ENCODE measurements at regions not wholly inside any gene's neighbourhood (a gene's known extent, or its start where the extent isn't known, plus 50 kb on each side); places are given as distances from the start of the nearest gene placed in this dataset.

GRCh38 chr3:164465172-164465571, 613.1 kb downstream of the SI start:
- Histone ChIP-seq H3K23ac (ENCODE audit: insufficient read length, low read depth, low read length) (no peak overlapping the region), H3T11ph (ENCODE audit: low read length) (no peak overlapping the region), H3K27ac (ENCODE audit: insufficient read length, low read depth, low read length) (no peak overlapping the region), H2BK5ac (ENCODE audit: insufficient read length, low read length) (no peak overlapping the region), H3K4ac (ENCODE audit: low read depth, low read length) (no peak overlapping the region), H2BK20ac (ENCODE audit: low read depth, low read length, poor library complexity, severe bottlenecking) (no peak overlapping the region), H2AK5ac (ENCODE audit: insufficient read length, low read length) (no peak overlapping the region), H3K9me3 (ENCODE audit: control insufficient read depth, low read depth, low read length) (no peaks in the 10 kb centered on the region), H3K14ac (ENCODE audit: insufficient read depth, low read length) (no peak overlapping the region), H3K23me2 (ENCODE audit: insufficient read length, low read depth, low read length, poor library complexity, severe bottlenecking) (no peaks in the 10 kb centered on the region), H3K4me2 (ENCODE audit: insufficient read depth, insufficient read length, low read length) (no peak overlapping the region), H3K4me1 (ENCODE audit: insufficient read depth, low read length) (no peaks in the 10 kb centered on the region), H3K79me2 (ENCODE audit: insufficient read depth, low read length) (no peaks in the 10 kb centered on the region), H4K91ac (ENCODE audit: insufficient read length, low read depth, low read length) (no peak overlapping the region), H2BK120ac (ENCODE audit: low read depth, low read length, poor library complexity, severe bottlenecking) (no peak overlapping the region), H4K8ac (replicated peaks; ENCODE audit: insufficient read length, low read depth, low read length) (no peak overlapping the region), H3K9ac (ENCODE audit: extremely low read depth, insufficient read length, low read length) (no peak overlapping the region), H4K5ac (ENCODE audit: insufficient read length, low read depth, low read length) (no peak overlapping the region), H2AFZ (ENCODE audit: low read length) (no peak overlapping the region), H3K18ac (ENCODE audit: insufficient read length, low read depth, low read length) (no peak overlapping the region), H4K20me1 (ENCODE audit: control insufficient read depth, insufficient read depth, insufficient read length) (no peaks in the 10 kb centered on the region), H3K56ac (ENCODE audit: insufficient read length, low read depth, low read length) (no peak overlapping the region), H3K79me1 (ENCODE audit: insufficient read depth, low read depth, low read length, poor library complexity, severe bottlenecking) (no peaks in the 10 kb centered on the region), H3K27me3 (ENCODE audit: insufficient read depth, low read length) (no peaks in the 10 kb centered on the region), H2BK15ac (ENCODE audit: low read depth, low read length) (no peak overlapping the region), H2BK12ac (ENCODE audit: insufficient read length, low read depth, low read length) (no peak overlapping the region)
- H3K27me3 Mint-ChIP-seq (ENCODE audit: low read depth): no peaks in the 10 kb centered on the region
- no peaks in the 10 kb centered on the region for H3K4me1 Mint-ChIP-seq
- no peak for DNase-seq
- no peak overlapping the region for H3K4me3 Mint-ChIP-seq
- H3K27ac Mint-ChIP-seq: peak overlapping the region in 1 of 3 experiments; percentile 16; a peak in 2 of 7 replicates
- no peak for TF ChIP-seq CTCF (conservative IDR thresholded peaks at IDR 0.05)
- peaks cover 27 to 37% of the 10 kb centered on the region in 2 experiments for H3K9me3 Mint-ChIP-seq
- peaks cover 6 to 29% (median 14%) of the 10 kb centered on the region in 3 experiments; a peak in 6 of 7 replicates for H3K36me3 Mint-ChIP-seq (ENCODE audit: insufficient read depth in 1 of 3, low read depth in 3 of 3)
- WGBS (ENCODE audit: extremely low coverage, insufficient read length, low lambda C conversion rate): no CpG with 5 or more reads among the region's 2 CpGs
